SK-N-SH treated with all-trans-retinoic acid at 6 μM for 48 hours (cell line): ENCODE measurements at regions not wholly inside any gene's neighbourhood (a gene's known extent, or its start where the extent isn't known, plus 50 kb on each side); places are given as distances from the start of the nearest gene placed in this dataset.

Source experiments
- ATAC-seq: fragments of 200-7000 bp; cut with Tn5 transposase; 3 replicates; pipeline ENCODE4 v1.9.1; 2020; ENCODE audit warnings: mild to moderate bottlenecking, moderate library complexity
- ARNTL ChIP-seq: fragments of 450-650 bp; formaldehyde crosslinking; IDR thresholded peaks from 2 replicates; pipeline ENCODE4 v1.5.0; 2020; ENCODE audit warnings: low read depth, mild to moderate bottlenecking, moderate library complexity, borderline replicate concordance
- BACH2 ChIP-seq: fragments of 250-450 bp; sonication (Bioruptor Pico); IDR thresholded peaks from 2 replicates; pipeline ENCODE4 v1.9.0; 2021; ENCODE audit warnings: mild to moderate bottlenecking, borderline replicate concordance
- CSDC2 ChIP-seq: fragments of 250-450 bp; sonication (Bioruptor Pico); IDR thresholded peaks from 2 replicates; pipeline ENCODE4 v1.5.0; 2020; ENCODE audit warnings: mild to moderate bottlenecking, moderate library complexity
- ESRRG ChIP-seq: fragments of 250-450 bp; sonication (Bioruptor Pico); IDR thresholded peaks from 2 replicates; pipeline ENCODE4 v1.6.1; 2021; ENCODE audit warnings: mild to moderate bottlenecking
- GLIS3 ChIP-seq: fragments of 250-450 bp; sonication (Bioruptor Pico); IDR thresholded peaks from 2 replicates; pipeline ENCODE4 v1.5.0; 2020; ENCODE audit warnings: mild to moderate bottlenecking, moderate library complexity
- ISL1 ChIP-seq: fragments of 250-450 bp; sonication (Bioruptor Pico); IDR thresholded peaks from 2 replicates; pipeline ENCODE4 v2.1.2; 2022; ENCODE audit warnings: mild to moderate bottlenecking, moderate library complexity
- OSR1 ChIP-seq: fragments of 250-450 bp; sonication (Bioruptor Pico); IDR thresholded peaks from 2 replicates; pipeline ENCODE4 v1.8.0; 2022; ENCODE audit warnings: moderate library complexity, mild to moderate bottlenecking, inconsistent platforms
- PPARA ChIP-seq: fragments of 250-450 bp; sonication (Bioruptor Pico); IDR thresholded peaks from 2 replicates; pipeline ENCODE4 v1.5.0; 2020; ENCODE audit warnings: mild to moderate bottlenecking, borderline replicate concordance
- RARB ChIP-seq: fragments of 250-450 bp; sonication (Bioruptor Pico); IDR thresholded peaks from 2 replicates; pipeline ENCODE4 v1.8.0; 2021; ENCODE audit warnings: mild to moderate bottlenecking, moderate library complexity
- SNAI2 ChIP-seq: fragments of 250-450 bp; sonication (Bioruptor Pico); IDR thresholded peaks from 2 replicates; pipeline ENCODE4 v1.5.0; 2020; ENCODE audit warnings: mild to moderate bottlenecking, moderate library complexity
- TCF4 ChIP-seq: fragments of 250-450 bp; sonication (Bioruptor Pico); IDR thresholded peaks from 2 replicates; pipeline ENCODE4 v1.8.0; 2021; ENCODE audit warnings: mild to moderate bottlenecking, moderate library complexity, borderline replicate concordance
- TOX ChIP-seq: fragments of 250-450 bp; sonication (Bioruptor Pico); IDR thresholded peaks from 2 replicates; pipeline ENCODE4 v1.8.0; 2021; ENCODE audit warnings: mild to moderate bottlenecking, moderate library complexity, borderline replicate concordance
- ZC3H10 ChIP-seq: fragments of 250-450 bp; sonication (Bioruptor Pico); IDR thresholded peaks from 2 replicates; pipeline ENCODE4 v1.5.1; 2021; ENCODE audit warnings: mild to moderate bottlenecking, moderate library complexity
- ZFP3 ChIP-seq: fragments of 250-450 bp; sonication (Bioruptor Pico); IDR thresholded peaks from 2 replicates; pipeline ENCODE4 v1.5.0; 2020; ENCODE audit warnings: mild to moderate bottlenecking, moderate library complexity
- ZFP30 ChIP-seq: fragments of 450-650 bp; formaldehyde crosslinking; IDR thresholded peaks from 2 replicates; pipeline ENCODE4 v1.5.0; 2022; ENCODE audit warnings: mild to moderate bottlenecking, moderate library complexity
- ZNF565 ChIP-seq: fragments of 450-650 bp; formaldehyde crosslinking; conservative IDR thresholded peaks from 2 replicates; pipeline ENCODE4 v1.5.0; 2020; ENCODE audit warnings: low read depth, mild to moderate bottlenecking, moderate library complexity
- ZNF70 ChIP-seq: fragments of 450-650 bp; formaldehyde crosslinking; IDR thresholded peaks from 2 replicates; pipeline ENCODE4 v1.5.0; 2020; ENCODE audit warnings: mild to moderate bottlenecking, moderate library complexity
- ZNF8 ChIP-seq: fragments of 450-650 bp; formaldehyde crosslinking; IDR thresholded peaks from 2 replicates; pipeline ENCODE4 v1.5.0; 2020; ENCODE audit warnings: mild to moderate bottlenecking, moderate library complexity
- TF ChIP-seq, protein P1 (sequence below): fragments of 250-450 bp; sonication (Bioruptor Pico); IDR thresholded peaks from 2 replicates; pipeline ENCODE4 v1.8.0; 2020; ENCODE audit warnings: mild to moderate bottlenecking, moderate library complexity, borderline replicate concordance
- TF ChIP-seq, protein P2 (sequence below): fragments of 250-450 bp; sonication (Bioruptor Pico); IDR thresholded peaks from 2 replicates; pipeline ENCODE4 v1.5.1; 2020; ENCODE audit warnings: low read depth, mild to moderate bottlenecking, moderate library complexity
- TF ChIP-seq, protein P3 (sequence below): fragments of 250-450 bp; sonication (Bioruptor Pico); IDR thresholded peaks from 2 replicates; pipeline ENCODE4 v1.8.0; 2021; ENCODE audit warnings: low read depth, mild to moderate bottlenecking, moderate library complexity, borderline replicate concordance
- TF ChIP-seq, protein P4 (sequence below): fragments of 250-450 bp; sonication (Bioruptor Pico); IDR thresholded peaks from 2 replicates; pipeline ENCODE4 v1.5.1; 2021; ENCODE audit warnings: mild to moderate bottlenecking, moderate library complexity
- TF ChIP-seq, protein P5 (sequence below): fragments of 250-450 bp; sonication (Bioruptor Pico); IDR thresholded peaks from 2 replicates; pipeline ENCODE4 v1.5.0; 2020; ENCODE audit warnings: mild to moderate bottlenecking, moderate library complexity

DNA sequence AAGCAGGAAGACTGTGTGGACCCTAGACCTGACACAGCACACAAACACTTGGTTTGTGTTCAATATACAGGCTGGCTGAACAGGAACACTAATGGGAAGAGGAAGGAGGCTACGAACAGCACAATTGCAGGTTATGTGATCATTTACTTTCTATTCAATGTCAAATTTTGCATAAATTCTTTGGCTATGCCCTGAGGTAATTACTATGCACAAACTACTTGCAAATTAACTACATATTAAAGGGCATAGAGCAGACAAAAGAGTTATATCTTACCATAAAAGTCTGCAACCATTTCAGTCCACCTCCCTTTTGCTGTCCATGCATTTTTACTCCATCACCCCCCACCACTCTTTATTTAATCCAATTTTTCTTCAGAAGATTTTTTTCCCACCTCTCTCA is 291.2 kb upstream of the TMTC1 start:
- no peak for ATAC-seq
- TF ChIP-seq ZFP30 (CRISPR knock-in tag), result no peak
- no peak for TF ChIP-seq ESRRG (CRISPR knock-in tag)
- TF ChIP-seq TCF4 (CRISPR knock-in tag), result no peak
- no peak for TF ChIP-seq ZNF565 (CRISPR knock-in tag)
- no peak for TF ChIP-seq ZC3H10
- no peak for TF ChIP-seq ZNF70 (CRISPR knock-in tag)
- TF ChIP-seq RARB (CRISPR knock-in tag), result no peak
- TF ChIP-seq, protein P1, sequence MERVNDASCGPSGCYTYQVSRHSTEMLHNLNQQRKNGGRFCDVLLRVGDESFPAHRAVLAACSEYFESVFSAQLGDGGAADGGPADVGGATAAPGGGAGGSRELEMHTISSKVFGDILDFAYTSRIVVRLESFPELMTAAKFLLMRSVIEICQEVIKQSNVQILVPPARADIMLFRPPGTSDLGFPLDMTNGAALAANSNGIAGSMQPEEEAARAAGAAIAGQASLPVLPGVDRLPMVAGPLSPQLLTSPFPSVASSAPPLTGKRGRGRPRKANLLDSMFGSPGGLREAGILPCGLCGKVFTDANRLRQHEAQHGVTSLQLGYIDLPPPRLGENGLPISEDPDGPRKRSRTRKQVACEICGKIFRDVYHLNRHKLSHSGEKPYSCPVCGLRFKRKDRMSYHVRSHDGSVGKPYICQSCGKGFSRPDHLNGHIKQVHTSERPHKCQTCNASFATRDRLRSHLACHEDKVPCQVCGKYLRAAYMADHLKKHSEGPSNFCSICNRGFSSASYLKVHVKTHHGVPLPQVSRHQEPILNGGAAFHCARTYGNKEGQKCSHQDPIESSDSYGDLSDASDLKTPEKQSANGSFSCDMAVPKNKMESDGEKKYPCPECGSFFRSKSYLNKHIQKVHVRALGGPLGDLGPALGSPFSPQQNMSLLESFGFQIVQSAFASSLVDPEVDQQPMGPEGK (CRISPR knock-in tag), result no peak
- no peak for TF ChIP-seq BACH2
- TF ChIP-seq, protein P2, sequence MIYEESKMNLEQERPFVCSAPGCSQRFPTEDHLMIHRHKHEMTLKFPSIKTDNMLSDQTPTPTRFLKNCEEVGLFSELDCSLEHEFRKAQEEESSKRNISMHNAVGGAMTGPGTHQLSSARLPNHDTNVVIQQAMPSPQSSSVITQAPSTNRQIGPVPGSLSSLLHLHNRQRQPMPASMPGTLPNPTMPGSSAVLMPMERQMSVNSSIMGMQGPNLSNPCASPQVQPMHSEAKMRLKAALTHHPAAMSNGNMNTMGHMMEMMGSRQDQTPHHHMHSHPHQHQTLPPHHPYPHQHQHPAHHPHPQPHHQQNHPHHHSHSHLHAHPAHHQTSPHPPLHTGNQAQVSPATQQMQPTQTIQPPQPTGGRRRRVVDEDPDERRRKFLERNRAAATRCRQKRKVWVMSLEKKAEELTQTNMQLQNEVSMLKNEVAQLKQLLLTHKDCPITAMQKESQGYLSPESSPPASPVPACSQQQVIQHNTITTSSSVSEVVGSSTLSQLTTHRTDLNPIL (CRISPR knock-in tag), result no peak
- no peak for TF ChIP-seq ARNTL (CRISPR knock-in tag)
- no peak for TF ChIP-seq GLIS3 (CRISPR knock-in tag)
- TF ChIP-seq, protein P3, sequence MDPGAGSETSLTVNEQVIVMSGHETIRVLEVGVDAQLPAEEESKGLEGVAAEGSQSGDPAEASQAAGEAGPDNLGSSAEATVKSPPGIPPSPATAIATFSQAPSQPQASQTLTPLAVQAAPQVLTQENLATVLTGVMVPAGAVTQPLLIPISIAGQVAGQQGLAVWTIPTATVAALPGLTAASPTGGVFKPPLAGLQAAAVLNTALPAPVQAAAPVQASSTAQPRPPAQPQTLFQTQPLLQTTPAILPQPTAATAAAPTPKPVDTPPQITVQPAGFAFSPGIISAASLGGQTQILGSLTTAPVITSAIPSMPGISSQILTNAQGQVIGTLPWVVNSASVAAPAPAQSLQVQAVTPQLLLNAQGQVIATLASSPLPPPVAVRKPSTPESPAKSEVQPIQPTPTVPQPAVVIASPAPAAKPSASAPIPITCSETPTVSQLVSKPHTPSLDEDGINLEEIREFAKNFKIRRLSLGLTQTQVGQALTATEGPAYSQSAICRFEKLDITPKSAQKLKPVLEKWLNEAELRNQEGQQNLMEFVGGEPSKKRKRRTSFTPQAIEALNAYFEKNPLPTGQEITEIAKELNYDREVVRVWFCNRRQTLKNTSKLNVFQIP (CRISPR knock-in tag), result no peak
- TF ChIP-seq TOX (CRISPR knock-in tag), result no peak
- no peak for TF ChIP-seq OSR1
- TF ChIP-seq CSDC2, result no peak
- no peak for TF ChIP-seq ZNF8
- no peak for TF ChIP-seq ZFP3 (CRISPR knock-in tag)
- TF ChIP-seq, protein P4, sequence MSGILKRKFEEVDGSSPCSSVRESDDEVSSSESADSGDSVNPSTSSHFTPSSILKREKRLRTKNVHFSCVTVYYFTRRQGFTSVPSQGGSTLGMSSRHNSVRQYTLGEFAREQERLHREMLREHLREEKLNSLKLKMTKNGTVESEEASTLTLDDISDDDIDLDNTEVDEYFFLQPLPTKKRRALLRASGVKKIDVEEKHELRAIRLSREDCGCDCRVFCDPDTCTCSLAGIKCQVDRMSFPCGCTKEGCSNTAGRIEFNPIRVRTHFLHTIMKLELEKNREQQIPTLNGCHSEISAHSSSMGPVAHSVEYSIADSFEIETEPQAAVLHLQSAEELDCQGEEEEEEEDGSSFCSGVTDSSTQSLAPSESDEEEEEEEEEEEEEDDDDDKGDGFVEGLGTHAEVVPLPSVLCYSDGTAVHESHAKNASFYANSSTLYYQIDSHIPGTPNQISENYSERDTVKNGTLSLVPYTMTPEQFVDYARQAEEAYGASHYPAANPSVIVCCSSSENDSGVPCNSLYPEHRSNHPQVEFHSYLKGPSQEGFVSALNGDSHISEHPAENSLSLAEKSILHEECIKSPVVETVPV (CRISPR knock-in tag), result no peak
- no peak for TF ChIP-seq PPARA (CRISPR knock-in tag)
- TF ChIP-seq, all 23 proteins: peak for 0

DNA sequence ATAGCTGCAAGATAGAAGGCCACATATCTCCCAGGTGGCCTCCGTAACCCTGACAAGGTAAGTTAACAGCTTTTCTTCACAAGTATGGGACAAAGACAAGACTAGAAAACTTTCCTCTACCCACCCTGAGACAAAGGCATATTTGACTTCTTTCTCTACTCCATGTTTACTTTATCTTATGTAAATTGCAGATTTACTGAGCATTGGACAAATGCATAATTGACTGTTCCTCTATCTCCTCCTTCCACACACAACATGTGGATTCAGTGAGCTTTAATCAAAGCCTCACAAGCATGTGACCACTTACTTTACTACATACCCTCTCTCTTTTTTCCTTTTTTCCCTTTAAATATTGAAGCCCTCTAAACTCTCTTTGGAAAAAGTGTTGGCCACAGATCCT is 289.1 kb upstream of the TMTC1 start:
- TF ChIP-seq ISL1 (CRISPR knock-in tag) (no peak), BACH2 (no peak), ZNF70 (CRISPR knock-in tag) (no peak), PPARA (CRISPR knock-in tag) (no peak), TCF4 (CRISPR knock-in tag) (no peak), ZNF8 (no peak), ZFP3 (CRISPR knock-in tag) (no peak), TOX (CRISPR knock-in tag) (no peak), ZFP30 (CRISPR knock-in tag) (no peak), GLIS3 (CRISPR knock-in tag) (no peak), ARNTL (CRISPR knock-in tag) (no peak), SNAI2 (CRISPR knock-in tag) (no peak), ZC3H10 (no peak), OSR1 (no peak)
- TF ChIP-seq, protein P5, sequence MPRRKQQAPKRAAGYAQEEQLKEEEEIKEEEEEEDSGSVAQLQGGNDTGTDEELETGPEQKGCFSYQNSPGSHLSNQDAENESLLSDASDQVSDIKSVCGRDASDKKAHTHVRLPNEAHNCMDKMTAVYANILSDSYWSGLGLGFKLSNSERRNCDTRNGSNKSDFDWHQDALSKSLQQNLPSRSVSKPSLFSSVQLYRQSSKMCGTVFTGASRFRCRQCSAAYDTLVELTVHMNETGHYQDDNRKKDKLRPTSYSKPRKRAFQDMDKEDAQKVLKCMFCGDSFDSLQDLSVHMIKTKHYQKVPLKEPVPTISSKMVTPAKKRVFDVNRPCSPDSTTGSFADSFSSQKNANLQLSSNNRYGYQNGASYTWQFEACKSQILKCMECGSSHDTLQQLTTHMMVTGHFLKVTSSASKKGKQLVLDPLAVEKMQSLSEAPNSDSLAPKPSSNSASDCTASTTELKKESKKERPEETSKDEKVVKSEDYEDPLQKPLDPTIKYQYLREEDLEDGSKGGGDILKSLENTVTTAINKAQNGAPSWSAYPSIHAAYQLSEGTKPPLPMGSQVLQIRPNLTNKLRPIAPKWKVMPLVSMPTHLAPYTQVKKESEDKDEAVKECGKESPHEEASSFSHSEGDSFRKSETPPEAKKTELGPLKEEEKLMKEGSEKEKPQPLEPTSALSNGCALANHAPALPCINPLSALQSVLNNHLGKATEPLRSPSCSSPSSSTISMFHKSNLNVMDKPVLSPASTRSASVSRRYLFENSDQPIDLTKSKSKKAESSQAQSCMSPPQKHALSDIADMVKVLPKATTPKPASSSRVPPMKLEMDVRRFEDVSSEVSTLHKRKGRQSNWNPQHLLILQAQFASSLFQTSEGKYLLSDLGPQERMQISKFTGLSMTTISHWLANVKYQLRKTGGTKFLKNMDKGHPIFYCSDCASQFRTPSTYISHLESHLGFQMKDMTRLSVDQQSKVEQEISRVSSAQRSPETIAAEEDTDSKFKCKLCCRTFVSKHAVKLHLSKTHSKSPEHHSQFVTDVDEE, result no peak
- TF ChIP-seq, protein P1 (CRISPR knock-in tag), result no peak
- TF ChIP-seq, protein P3 (CRISPR knock-in tag), result no peak
- TF ChIP-seq, protein P2 (CRISPR knock-in tag), result no peak

More for the DNA sequence above, 289.1 kb upstream of the TMTC1 start:
- no peak for ATAC-seq
